Stimulated activated CD4-positive, alpha-beta T cell treated with anti-CD3 and anti-CD28 coated beads, Interleukin-2, amount 100 ng/mL, for 48 hours (primary cell): ENCODE measurements at regions not wholly inside any gene's neighbourhood (a gene's known extent, or its start where the extent isn't known, plus 50 kb on each side); places are given as distances from the start of the nearest gene placed in this dataset.
"Not testable (repeated sequence)": the region's sequence is repeated elsewhere in the genome, so short reads cannot be mapped to it uniquely, and the experiment has no call there.

ENCODE experiments used
- DNase-seq, 2 donors: peaks; one replicate each; pipeline ENCODE4 v3.0.0-alpha.2; 2020

DNA sequence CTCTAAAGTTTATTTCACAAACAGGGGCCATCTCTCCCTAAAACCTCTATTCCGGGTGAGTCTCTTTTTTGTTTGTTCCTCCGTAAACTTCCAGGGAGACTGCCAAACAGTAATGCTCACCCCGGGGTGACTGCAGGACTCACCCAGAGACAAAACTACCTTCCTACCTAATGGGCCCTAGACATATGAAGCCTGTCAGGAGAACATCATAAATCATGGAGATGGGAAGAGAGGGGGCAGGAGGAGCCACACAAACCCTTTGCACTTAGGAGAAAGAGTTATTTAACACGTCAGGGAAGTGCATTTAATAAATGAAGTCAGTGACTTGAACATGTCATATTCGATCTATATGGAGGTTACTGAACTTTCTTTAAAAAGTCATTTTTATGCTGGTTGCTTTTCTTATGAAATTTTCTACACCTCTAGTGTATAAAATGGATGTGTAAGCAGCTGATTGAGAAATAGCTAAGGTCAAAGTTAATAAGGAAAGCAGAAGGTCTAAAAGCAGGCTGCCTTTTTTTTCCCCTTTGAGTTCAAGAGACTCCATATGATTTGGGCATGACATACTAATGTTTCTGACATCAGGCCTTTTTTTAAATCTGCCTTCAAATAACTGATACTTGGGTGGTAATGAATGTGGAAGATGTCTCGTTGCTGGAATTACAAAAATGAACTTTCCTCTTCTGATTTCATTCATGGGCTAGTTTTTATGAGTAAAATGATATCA is 286.9 kb upstream of the USP25 start:
- DNase-seq, result no peak

DNA sequence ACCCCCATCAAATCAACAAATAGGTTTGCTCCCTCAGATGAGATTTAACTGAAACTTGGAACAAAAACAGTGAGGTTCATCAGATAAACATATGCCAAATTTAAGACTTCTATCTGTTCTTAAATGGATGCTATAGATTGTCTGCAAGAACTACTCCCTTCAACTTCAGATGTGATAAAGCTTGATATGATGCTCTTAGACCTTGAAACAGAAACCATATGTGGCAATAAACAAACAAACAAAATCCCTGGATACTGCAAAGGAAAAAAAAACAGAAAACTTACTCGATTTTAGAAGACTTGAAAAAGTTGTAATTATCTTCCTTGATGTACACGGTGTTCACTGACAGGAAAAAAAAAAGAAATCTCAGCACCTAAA is 286.1 kb upstream of the USP25 start:
- DNase-seq, result no peak

DNA sequence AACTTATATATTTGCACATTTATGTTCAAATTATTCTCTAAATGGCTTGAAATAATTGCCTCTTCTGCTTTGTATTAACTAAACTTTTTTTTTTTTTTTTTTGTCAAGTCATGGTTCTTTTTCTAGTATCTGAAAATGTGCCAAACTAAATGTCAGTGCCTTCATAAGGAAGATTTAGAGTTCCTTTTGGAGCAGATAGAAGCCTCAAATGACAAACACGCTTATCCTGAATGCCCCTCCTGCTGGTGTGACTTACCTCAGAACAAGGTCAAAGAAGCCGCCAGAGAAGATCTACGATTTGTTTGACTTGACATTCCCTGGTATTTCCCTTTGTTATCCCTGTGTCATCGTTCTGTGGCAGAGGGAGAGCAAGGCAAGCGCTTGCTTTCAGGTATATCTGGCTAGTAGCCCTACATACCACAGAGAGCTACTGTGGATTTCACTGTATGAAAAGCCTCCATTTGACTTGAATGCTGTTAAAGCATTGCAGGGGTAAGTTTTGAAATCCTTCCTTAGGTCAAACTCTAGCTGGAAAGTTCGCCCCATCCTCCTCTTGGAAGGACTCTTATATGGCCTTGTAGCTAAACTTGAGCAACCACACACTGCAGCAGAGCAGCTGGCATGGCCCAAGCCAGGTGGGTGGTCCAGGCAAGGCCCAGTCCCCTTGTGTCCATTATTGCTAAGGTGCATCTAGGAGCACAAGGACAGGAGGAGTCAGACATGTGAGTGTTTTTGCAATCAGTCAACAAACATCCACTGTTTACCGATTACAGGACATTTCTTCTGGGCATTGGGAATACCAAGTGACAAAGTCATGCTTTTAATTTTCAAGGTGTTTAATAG is 285.4 kb upstream of the USP25 start:
- DNase-seq, result no peak

DNA sequence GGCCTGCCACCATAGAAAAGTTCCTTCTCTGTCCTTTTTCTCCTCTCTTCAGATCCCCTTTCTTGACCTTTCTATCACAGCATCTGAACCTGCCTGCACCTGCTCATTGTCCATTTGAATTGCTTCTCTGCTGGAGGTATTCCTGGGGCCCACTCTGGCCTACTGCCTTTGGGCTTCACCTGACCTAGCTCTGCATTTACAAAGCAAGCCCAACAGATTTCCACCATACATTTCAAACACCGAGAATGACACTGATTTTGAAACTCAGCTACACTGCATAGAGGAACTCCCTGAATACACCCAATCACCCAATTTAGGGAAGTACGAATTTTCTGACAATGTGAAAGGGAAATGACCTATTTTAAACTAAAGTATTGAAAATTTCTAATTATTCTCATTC is 284.5 kb upstream of the USP25 start:
- no peak for DNase-seq

DNA sequence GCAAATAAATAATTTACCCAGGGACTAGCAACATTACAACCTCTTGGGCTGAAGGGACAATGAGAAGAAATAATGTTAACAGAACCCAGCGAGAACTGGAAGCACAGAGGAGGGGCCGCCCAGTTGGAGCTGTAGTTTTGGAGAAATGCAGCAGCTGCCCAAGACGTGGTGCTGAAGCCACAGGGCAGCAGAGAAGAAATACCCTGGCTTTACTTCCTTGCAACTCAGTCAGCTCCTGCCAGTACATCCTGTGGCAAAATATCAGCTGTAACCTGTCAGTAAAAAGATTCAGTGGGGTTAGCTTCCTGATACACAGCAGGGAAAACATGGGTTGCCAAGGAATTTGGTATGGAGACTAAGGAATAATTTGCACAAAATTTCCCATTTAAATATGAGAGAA is 283.6 kb upstream of the USP25 start:
- no peak for DNase-seq

DNA sequence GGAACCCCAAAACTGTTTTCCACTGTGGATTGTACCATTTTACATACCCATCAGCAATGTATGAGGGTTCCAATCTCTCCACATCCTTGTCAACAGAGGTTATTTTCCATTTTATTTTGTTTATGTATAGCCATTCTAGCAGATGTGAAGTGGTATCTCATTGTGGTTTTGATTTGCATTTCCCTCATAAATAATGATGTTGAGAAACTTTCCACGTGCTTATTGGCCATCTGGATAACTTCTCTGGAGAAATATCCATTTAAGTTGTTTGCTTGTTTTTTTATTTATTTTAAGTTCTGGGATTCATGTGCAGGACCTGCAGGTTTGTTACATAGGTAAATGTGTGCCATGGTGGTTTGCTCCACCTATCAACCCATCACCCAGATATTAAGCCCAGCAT is 280.2 kb upstream of the USP25 start:
- no peak for DNase-seq

DNA sequence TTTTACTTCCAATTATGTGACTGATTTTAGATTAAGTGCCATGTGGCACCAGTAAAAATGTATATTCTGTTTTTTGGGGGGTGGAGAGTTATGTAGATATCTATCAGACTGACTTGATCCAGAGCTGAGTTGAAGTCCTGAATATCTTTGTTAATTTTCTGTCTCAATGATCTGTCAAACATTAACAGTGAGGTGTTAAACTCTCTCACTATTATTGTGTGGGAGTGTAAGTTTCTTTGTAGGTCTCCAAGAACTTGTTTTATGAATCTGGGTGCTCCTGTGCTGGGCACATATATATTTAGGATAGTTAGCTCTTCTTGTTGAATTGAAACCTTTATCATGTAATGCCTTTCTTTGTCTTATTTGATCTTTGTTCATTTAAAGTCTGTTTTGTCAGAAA is 276.5 kb upstream of the USP25 start:
- no peak for DNase-seq

DNA sequence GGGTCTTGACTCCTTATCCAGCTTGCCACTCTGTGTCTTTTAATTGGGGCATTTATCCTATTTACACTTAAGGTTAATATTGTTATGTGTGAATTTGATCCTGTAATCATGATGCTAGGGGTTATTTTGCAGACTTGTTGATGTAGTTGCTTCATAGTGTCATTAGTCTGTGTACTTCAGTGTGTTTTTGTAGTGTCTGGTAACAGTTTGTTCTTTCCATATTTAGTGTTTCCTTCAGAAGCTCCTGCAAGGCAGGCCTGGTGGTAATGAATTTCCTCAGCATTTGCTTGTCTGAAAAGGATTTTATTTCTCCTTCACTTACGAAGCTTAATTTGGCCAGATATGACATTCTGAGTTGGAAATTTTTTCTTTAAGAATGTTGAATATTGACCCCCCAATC is 276.0 kb upstream of the USP25 start:
- DNase-seq, result not testable (repeated sequence)

DNA sequence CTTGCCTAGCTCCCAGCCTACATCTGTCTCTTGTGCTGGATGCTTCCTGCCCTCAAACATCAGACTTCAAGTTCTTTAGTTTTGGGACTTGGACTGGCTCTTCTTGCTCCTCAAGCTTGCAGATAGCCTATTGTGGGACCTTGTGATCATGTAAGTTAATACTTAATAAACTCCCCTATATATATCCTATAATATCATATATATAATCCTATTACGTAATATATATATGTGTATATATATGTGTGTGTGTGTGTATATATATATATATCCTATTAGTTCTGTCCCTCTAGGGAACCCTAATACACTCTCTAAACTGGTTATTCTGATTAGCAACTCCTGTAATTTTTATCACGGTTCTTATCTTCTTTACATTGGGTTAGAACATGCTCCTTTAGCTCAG is 274.9 kb upstream of the USP25 start:
- DNase-seq, result not testable (repeated sequence)

DNA sequence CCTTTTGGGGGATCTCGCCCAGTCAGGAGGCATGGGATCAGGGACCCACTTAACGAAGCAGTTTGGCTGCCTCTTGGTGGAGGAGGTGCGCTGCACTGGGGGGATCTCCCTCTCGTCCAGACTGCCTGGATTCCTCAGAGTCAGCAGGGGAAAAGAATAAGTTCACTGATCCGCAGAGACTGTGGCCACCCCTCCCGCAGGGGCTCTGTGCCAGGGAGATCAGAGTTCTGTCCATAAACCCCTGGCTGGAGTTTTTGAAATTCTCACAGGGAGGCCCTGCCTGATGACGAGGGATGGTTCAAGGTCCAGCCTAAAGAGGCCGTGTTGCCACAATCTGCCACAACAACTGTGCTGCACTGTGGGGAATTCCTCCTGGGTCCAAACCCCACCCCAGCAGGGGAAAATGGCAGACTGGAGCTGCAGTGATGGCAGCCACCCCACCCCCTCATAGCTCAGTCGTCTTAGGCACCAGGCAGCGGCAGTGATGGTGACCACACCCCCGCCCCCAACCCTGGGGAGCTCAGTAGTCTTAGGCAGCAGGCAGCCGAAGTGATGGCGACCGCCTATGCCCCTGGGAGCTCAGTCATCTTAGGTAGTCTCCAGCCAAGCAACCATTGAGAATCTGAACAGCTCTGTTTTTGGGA is 273.8 kb upstream of the USP25 start:
- DNase-seq, result no peak

DNA sequence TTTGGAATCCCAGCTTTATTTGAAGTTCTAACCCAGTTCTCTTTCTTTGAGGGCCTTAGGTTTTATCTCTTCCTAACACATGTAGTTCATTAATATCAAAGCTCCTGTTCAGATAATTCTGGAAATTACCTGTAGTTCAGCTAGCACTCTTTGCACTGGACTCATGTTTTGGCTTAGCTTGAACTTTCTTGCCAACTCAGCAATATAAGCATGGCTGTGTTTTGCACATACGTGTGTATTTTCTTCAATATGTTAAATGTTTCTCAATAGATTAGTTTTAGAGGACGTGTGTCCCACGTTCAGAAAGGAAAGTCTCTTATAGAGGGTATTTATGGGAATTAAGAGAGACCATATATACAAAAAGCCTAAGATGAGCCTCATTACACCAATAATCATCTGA is 271.8 kb upstream of the USP25 start:
- DNase-seq, result no peak

DNA sequence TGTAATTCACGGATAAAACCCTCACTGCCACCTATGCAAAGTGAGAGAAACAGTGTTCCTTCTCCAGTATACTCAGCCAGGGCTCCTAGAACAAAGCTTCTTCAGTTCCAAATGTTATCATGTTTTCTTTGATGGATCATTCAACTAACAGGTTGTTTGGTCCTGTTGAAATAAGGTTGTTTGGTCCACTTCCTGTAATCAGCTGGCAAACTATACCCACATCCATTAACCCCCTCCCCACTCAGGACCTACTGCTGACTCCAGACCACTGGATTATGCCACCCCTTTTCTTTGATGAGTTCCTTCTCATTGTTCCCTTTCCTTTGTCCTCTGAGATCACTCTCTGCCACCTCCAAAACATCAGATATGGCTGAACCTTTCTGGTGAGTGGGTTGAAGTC is 267.7 kb upstream of the USP25 start:
- no peak for DNase-seq

DNA sequence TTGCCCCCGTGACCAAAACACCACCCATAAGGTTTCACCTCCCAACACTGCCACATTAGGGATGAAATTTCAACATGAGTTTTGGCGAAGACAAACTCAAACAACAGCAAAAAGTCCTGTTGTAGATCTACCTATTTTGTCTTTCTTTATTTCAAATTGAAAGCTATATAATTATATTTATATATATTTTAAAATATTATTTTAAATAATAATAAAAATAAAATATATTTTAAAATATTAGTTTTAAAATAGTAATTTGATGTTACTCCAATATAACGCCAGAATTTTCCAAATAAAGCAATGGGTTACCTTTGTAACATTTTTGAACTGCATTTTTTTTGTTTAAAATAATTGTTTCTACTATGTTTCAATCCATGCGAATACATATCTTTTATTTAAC is 263.5 kb upstream of the USP25 start:
- no peak for DNase-seq

DNA sequence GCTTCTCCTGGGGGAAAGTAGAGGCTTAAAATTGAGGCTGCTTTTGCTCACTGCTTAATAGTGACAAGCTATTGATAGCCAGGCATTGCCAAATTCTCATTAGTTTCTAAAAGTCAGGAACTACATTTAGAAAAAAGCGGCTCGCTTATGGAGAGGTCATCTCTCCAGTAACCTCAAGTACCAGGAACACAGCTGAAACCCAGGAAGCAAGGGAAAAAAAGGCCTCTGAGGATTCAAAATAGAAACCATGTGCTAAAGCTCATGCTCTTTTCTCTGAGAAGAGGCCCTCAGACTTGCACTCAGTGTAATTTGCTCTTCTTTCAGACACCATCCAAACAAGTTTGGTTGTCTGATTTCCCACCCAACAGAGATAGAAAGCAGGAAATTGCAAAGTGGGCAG is 261.4 kb upstream of the USP25 start:
- DNase-seq, result no peak

DNA sequence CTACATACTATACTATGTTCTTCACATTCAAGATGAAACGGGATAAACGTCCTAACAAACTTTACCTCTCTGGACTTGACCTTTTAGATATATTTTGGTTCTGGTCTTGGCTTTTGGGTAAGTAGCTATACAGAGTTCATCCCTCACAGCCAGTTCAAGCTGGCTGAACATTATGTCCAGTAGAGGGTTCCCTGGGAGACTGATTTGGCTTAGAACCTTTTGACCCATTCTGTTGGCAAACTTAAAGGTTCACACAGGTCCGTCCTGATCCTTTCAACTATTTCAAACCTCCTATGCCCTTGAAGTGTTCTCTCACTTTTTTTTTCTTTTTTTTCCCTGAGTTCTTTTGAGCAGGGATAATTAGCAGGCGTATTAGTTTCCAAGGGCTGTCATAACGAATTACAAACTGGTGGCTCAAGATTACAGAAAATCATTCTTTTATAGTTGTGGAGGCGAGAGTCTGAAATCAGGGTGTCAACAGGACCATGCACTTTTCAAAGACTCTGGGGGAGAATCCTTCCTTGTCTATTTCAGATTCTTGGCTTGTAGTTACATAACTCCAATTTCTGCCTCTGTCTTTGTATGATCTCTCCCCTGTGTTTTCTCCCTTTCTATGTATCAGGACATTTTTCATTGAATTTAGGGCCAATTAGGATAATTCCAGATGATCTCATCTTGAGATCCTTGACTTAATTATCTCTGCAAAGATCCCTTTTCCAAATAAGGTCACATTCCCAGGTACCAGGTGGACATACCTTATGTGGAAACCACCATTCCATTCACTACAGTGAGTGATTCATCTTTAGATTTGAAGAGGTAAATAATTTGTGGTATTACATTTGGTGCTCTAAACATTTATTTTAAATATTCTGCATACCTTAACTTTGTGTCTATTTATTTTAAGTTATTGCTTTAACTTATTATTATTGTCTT is 257.4 kb upstream of the USP25 start:
- DNase-seq, result no peak

DNA sequence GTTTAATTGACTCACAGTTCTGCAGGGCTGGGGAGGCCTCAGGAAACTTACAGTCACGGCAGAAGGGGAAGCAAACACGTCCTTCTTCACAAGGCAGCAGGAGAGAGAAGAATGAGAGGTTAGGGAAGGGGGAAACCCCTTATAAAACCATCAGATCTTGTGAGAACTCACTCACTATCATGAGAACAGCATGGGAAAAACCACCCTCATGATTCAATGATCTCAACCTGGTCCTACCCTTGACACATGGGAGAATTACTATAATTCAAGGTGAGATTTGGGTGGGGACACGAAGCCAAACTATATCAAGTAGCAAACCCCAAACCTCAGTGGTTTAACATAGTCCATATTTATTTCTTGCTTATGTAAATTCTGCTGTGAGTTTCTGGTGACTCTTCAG is 252.0 kb upstream of the USP25 start:
- DNase-seq, result not testable (repeated sequence)

DNA sequence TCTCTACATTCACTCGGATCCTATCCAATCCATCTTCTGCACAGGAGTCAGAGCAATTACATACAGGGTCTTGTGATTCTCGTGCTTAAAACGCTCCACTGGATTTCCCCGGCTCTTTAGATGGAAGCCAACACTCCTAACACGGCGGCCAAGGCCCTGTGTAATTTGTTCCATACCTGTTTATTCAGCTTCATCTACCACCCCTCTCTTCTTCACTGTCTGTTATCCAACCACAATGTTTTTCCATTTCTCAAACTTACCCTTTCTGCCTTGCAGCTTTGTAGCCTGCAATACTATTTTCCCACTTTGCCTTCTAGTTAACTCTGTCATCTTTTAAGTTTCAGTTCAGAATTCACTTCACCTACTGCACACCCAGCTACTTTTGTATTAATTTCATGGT is 249.6 kb upstream of the USP25 start:
- DNase-seq, result no peak

DNA sequence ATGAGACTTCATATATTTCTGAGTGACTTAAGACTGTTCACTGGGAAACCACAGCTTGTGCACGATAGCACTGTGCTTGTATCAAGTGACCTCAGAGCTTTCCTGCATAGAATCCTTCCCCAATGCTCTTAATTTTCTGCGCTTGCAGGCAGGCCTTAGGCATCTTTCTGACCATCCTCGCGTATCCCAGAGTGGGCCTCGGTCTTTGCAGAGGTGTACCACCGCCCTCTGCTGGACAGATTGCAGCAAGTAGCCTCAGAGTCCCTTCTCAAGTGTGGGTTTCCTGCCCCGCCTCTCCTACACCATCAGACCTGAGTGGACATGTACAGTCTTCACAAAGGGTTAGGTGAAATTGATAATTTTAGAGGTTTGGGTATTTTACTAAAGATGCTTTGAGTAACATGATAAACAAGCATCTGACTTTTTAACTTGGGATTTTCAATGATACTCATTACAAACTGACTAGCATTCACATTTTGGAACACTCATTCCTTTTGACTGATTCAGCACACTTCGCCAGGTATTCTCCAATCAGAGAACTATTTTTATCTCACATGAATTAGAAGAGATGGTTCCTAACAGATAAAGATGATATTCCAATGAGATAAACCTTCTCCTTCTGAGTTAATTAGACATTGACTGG is 246.5 kb upstream of the USP25 start:
- DNase-seq, result peak; percentile 73 to 76

DNA sequence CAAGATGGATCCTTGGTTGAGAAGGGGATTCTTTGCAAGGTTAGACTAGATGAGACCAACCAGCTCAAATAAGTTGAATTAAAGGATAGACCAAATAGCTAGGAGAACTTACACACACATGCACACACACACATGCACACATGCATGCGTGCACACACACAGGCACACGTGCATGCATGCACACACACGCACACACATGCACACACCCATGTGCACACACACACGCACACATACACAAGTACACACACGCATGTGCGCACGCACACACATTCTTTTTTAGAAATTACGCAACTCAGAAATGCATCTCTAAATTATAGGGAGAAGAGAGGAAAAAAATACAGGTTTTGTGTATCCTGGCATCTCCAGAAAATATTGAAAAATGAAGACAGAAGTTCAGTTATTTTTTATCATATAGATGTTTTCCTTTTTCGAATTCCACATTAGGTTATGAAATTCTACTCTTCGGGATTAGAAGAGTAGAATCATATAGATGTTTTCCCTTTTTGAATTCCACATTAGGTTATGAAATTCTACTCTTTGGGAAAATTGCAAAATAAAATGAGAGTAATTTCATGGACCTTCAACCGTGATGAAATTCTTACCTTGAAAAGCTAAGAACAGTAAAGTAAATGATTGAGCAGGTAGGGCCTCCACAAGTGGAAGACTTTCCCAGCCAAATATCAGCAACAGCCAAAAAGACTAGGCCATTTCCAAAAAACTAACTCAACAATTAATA is 243.2 kb upstream of the USP25 start:
- DNase-seq, result no peak

DNA sequence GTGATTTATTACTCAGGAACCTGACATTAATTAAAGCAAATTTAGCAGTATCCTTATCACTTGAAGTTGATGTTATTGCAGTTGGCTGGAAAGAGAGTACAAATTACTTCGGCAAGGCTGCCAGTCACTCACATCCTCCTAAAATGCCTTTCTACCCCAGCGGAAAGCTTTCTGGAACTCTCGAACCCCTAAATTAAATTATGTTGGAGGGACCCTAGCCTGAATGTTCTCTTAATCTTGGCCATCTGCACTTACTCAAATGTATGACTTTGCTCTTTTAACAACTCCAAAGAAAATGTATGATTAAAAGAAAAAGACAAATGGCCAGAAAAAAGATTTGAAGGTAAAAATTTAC is 242.6 kb upstream of the USP25 start:
- no peak for DNase-seq

DNA sequence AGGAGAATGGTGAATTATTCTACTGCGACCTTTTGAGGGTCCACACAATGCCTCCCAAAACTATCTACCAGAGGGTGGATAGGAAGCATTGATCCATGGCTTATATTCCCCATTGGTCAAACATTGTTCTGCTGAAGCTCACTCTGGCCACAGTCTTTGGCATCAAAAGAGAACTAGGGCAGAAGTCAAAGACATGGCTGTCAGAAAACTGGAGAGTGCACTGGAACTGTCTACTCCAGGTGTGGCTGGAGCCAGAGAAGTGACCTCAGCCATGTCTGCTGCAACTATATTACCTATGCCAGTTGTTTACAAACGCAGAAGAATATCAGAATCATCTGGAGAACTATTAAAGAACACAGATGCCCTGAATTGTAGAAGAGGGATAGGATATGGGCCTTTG is 238.7 kb upstream of the USP25 start:
- DNase-seq, result no peak

DNA sequence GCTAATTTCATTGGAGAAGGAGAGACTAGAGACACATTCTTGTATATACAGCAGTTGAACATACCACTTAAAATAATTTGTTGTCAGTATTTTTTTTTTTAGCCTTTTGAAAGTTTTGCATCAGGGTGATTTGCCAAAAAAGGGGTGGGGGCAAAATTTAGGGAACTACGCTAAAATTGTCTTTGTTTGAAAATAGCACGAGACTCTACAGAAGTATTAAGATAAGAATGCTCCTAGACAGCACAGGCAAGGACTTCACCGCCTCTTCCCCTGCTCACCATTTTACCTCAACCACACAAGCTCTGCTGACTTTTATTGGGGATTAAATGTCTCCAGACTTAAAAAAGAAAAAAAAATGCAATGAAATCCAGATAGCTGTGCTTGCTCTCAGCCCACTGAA is 236.1 kb upstream of the USP25 start:
- DNase-seq, result no peak
